ENCODE measurements at regions not wholly inside any gene's neighbourhood (a gene's known extent, or its start where the extent isn't known, plus 50 kb on each side); places are given as distances from the start of the nearest gene placed in this dataset.
"Not testable (repeated sequence)": the region's sequence is repeated elsewhere in the genome, so short reads cannot be mapped to it uniquely, and the experiment has no call there.

DNA sequence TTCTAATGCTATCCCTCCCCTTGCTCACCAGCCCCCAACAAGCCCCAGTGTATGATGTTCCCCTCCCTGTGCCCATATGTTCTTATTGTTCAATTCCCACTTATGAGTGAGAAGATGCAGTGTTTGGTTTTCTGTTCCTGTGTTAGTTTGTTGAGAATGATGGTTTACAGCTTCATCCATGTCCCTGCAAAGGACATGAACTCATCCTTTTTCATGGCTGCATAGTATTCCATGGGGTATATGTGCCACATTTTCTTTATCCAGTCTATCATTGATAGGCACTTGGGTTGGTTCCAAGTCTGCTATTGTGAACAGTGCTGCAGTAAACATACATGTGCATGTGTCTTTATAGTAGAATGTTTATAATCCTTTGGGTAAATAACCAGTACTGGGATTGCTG lies 480.2 kb upstream of the PTCHD4 start:
- H3K4me1 ChIP-seq (ENCODE audit: control insufficient read depth, insufficient read depth, low read length); H3K27me3 ChIP-seq (ENCODE audit: control insufficient read depth, insufficient read depth, low read length); H3K9ac ChIP-seq (ENCODE audit: low read depth, low read length); H3K9me3 ChIP-seq (ENCODE audit: control insufficient read depth, insufficient read depth, low read length); H3K27ac ChIP-seq (ENCODE audit: low read depth, low read length); H3K36me3 ChIP-seq (ENCODE audit: control insufficient read depth, insufficient read depth, low read length); H3K4me3 ChIP-seq (ENCODE audit: low read depth, low read length): not testable (repeated sequence)

DNA sequence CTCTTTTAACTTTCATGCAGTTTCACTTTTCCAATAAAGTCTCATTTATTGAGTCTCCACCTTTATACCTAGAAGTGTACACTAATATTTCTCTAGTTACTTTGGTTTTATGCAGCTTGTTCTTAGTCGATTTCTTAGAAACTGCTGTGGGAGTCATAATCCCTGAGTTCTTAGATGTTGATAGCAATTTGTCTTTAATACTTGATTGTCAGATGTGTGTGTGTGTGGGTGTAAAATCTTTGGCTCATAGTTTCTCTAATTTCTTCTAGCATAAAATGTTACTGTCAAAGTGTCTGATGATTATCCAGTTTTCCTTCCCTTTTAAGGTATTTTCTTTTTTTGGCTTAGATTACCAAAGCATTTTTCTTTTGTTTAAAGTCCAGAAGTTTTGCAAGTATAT lies 473.8 kb upstream of the PTCHD4 start:
- Histone ChIP-seq H3K9ac (ENCODE audit: low read depth, low read length) (no peak overlapping the region), H3K9me3 (ENCODE audit: control insufficient read depth, insufficient read depth, low read length) (no peaks in the 10 kb centered on the region), H3K4me1 (ENCODE audit: control insufficient read depth, insufficient read depth, low read length) (no peaks in the 10 kb centered on the region), H3K27ac (ENCODE audit: low read depth, low read length) (no peak overlapping the region), H3K4me3 (ENCODE audit: low read depth, low read length) (no peak overlapping the region), H3K27me3 (ENCODE audit: control insufficient read depth, insufficient read depth, low read length) (no peaks in the 10 kb centered on the region), H3K36me3 (ENCODE audit: control insufficient read depth, insufficient read depth, low read length) (no peaks in the 10 kb centered on the region)

DNA sequence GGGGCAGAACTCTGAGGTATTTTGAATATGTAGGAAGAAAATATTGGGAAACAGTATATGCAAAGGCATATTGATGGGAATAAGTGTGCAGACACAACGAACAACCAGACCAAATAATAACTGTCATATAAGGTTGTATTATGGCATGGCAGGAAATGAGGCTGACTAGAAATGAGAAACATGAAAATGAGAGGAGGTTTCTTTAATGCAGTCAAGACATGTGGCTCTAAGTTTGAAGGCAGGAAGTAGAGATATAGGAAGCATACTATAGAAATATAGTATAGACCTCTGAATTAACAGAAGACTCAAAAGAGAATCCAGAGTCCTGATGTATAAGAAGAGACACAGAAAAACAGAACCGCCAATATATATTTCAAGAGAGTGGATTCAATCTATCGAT lies 459.7 kb upstream of the PTCHD4 start:
- peaks cover 20% of the 10 kb centered on the region for H3K4me1 ChIP-seq (ENCODE audit: control insufficient read depth, insufficient read depth, low read length)
- H3K9ac ChIP-seq (ENCODE audit: low read depth, low read length): no peak overlapping the region
- H3K9me3 ChIP-seq (ENCODE audit: control insufficient read depth, insufficient read depth, low read length): no peaks in the 10 kb centered on the region

DNA sequence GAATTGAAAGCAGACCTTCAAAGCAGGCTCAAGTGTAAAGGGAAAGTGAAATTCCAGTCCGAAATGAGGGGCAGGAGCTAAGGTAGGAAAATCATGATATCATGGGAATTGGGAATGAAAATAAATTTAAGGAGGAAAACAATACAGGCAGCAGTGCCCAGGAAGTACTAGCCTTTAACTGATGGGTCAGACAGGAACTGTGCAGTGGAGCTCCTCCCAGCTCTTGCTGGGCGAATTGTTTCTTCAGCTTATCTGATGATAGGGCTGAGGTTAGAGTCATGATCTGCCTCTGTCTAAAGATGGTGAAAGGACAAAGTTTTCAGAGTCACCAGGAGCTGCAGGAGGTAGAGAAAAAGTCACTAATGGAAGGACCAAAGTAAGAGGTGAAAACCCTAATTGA lies 457.9 kb upstream of the PTCHD4 start:
- no peak overlapping the region for H3K27ac ChIP-seq (ENCODE audit: low read depth, low read length)
- no peak overlapping the region for H3K4me3 ChIP-seq (ENCODE audit: low read depth, low read length)
- no peaks in the 10 kb centered on the region for H3K27me3 ChIP-seq (ENCODE audit: control insufficient read depth, insufficient read depth, low read length)
- peaks cover 29% of the 10 kb centered on the region for H3K4me1 ChIP-seq (ENCODE audit: control insufficient read depth, insufficient read depth, low read length)
- H3K36me3 ChIP-seq (ENCODE audit: control insufficient read depth, insufficient read depth, low read length): no peaks in the 10 kb centered on the region
- H3K9ac ChIP-seq (ENCODE audit: low read depth, low read length): no peak overlapping the region
- no peaks in the 10 kb centered on the region for H3K9me3 ChIP-seq (ENCODE audit: control insufficient read depth, insufficient read depth, low read length)

More for the DNA sequence above, 459.7 kb upstream of the PTCHD4 start:
- H3K27ac ChIP-seq (ENCODE audit: low read depth, low read length): no peak overlapping the region
- H3K27me3 ChIP-seq (ENCODE audit: control insufficient read depth, insufficient read depth, low read length): no peaks in the 10 kb centered on the region
- H3K4me3 ChIP-seq (ENCODE audit: low read depth, low read length): no peak overlapping the region
- H3K36me3 ChIP-seq (ENCODE audit: control insufficient read depth, insufficient read depth, low read length): no peaks in the 10 kb centered on the region

DNA sequence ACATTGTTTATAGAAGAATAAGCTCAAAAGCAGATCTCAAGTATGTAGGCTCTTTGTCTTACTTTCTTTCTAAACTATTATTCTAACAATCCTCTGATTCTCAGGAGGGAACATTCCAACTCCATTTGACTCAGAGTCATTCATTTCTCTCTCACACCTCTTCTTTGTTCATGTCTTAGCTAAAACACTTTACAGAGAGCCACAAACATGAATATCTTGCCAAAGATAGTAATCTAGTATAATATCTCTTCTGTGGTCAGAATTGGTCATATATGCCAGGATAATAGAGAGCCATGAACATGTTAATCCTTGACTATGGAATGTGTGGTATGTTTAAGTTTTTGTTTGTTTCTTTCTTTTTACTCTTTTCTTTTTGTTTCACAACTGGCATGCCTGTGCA lies 456.0 kb upstream of the PTCHD4 start:
- no peaks in the 10 kb centered on the region for H3K27me3 ChIP-seq (ENCODE audit: control insufficient read depth, insufficient read depth, low read length)
- peak overlapping the region; percentile 75 for H3K27ac ChIP-seq (ENCODE audit: low read depth, low read length)
- H3K9ac ChIP-seq (ENCODE audit: low read depth, low read length): no peak overlapping the region
- H3K36me3 ChIP-seq (ENCODE audit: control insufficient read depth, insufficient read depth, low read length): no peaks in the 10 kb centered on the region
- no peaks in the 10 kb centered on the region for H3K9me3 ChIP-seq (ENCODE audit: control insufficient read depth, insufficient read depth, low read length)
- no peak overlapping the region for H3K4me3 ChIP-seq (ENCODE audit: low read depth, low read length)
- H3K4me1 ChIP-seq (ENCODE audit: control insufficient read depth, insufficient read depth, low read length): peaks cover 34% of the 10 kb centered on the region

DNA sequence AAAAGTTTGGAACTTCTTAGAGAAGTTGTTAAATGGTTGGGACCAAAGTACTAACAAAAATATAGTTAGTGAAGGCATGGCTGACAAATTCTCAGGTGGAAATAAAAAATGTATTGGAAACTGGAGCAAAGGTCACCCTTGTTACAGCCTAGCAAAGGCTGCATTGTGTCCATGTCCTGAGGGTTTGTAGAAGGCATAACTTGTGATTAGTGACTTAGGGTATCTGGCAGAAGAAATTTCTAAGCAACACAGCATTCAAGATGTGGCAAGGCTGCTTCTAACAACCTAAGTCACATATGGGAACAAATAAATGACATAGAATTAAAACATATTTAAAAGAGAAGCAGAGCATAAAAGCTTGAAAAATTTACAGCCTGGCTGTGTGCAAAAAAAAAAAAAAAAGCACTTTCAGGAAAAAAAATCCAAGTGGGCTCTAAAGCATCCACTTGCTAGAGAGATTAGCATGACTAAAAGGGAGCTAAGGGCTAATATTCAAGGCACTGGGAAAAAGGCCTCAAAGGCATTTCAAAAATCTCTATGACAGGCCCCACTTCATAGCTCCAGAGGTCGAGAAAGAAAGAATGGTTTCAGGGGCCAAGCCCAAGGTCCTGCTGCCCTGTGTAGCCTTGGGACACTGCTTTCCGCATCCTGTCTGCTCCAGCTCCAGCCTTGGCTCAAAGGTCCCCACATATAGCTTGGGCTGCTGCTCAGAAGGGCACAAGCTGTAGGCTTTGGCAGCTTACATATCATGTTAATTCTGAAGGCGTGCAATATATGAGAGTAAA lies 453.2 kb upstream of the PTCHD4 start:
- Histone ChIP-seq H3K4me1 (ENCODE audit: control insufficient read depth, insufficient read depth, low read length) (peaks cover 34% of the 10 kb centered on the region), H3K27ac (ENCODE audit: low read depth, low read length) (peak overlapping the region; percentile 37)

DNA sequence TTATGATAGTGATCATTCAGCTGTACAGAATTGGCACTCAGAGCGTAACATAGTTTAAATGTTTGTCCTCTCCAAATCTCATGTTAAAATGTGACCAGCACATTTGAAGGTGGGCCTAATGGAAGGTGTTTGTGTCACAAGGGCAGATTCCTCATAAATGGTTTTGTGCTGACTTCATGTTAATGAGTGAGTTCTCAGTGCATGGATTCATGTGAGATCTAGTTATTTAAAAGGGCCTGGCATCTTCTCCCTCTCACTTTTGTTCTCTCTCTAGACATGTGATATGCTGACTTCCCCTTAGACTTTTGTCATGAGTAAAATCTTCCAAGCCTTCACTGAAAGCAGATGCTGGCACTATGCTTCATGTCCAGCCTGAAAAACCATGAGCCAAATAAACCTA lies 452.4 kb upstream of the PTCHD4 start:
- no peaks in the 10 kb centered on the region for H3K36me3 ChIP-seq (ENCODE audit: control insufficient read depth, insufficient read depth, low read length)
- peaks cover 27% of the 10 kb centered on the region for H3K4me1 ChIP-seq (ENCODE audit: control insufficient read depth, insufficient read depth, low read length)

More for the DNA sequence above, 453.2 kb upstream of the PTCHD4 start:
- no peaks in the 10 kb centered on the region for H3K27me3 ChIP-seq (ENCODE audit: control insufficient read depth, insufficient read depth, low read length)
- no peaks in the 10 kb centered on the region for H3K36me3 ChIP-seq (ENCODE audit: control insufficient read depth, insufficient read depth, low read length)
- H3K9me3 ChIP-seq (ENCODE audit: control insufficient read depth, insufficient read depth, low read length): no peaks in the 10 kb centered on the region
- H3K9ac ChIP-seq (ENCODE audit: low read depth, low read length): no peak overlapping the region
- H3K4me3 ChIP-seq (ENCODE audit: low read depth, low read length): no peak overlapping the region; the same call in 1 of the 2 replicates

DNA sequence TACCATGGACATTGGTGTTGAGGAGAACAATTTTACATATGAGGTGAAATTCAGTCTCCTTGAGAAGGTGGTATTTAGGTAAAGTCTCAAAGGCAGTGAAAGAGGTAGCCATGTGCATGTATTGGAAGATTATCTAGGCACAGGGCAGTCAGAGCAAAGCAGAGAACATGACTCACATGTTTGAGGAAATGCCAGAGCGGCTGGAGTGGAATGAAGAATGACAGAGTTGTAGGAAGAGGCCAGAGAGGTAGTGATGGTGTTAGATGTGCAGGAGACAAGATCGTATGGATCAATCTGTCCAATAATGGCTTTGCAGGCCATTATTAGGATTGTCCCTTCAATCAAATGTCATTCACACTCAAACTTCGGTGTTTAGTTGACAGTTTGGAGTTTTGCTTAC lies 449.4 kb upstream of the PTCHD4 start:
- Histone ChIP-seq H3K4me1 (ENCODE audit: control insufficient read depth, insufficient read depth, low read length) (peaks cover 14% of the 10 kb centered on the region), H3K9ac (ENCODE audit: low read depth, low read length) (no peak overlapping the region)

More for the DNA sequence above, 452.4 kb upstream of the PTCHD4 start:
- Histone ChIP-seq H3K9ac (ENCODE audit: low read depth, low read length) (no peak overlapping the region), H3K27me3 (ENCODE audit: control insufficient read depth, insufficient read depth, low read length) (no peaks in the 10 kb centered on the region), H3K27ac (ENCODE audit: low read depth, low read length) (no peak overlapping the region), H3K4me3 (ENCODE audit: low read depth, low read length) (no peak overlapping the region; the same call in 1 of the 2 replicates), H3K9me3 (ENCODE audit: control insufficient read depth, insufficient read depth, low read length) (no peaks in the 10 kb centered on the region)

DNA sequence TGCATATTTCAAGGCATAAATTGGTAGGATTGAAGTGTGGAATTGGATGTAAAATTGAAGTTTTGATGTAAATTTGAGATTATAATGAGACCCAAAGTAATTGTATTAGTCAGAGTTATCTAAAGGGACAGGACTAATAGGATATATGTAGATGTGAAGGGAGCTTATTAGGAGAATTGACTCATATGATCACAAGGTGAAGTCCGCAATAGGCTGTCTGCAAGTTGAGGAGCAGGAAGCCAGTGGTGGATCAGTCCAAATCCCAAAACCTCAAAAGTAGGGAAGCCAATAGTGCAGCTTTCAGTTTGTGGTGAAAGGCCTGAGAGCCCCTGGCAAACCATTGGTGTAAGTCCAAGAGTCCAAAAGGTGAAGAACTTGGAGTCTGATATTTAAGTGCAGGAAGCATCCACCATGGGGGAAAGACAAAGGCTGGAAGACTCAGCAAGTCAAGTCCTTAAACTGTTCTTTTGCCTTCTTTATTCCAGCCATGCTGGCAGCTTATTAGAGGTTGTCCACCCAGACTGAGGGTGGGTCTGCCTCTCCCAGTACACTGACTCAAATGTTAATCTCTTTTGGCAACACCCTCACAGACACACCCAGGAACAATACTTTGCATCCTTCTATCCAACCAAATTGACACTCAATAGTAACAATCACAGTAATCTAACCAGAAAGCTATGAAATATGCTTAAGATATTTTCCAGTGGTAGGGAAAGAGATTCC lies 442.6 kb upstream of the PTCHD4 start:
- H3K9me3 ChIP-seq (ENCODE audit: control insufficient read depth, insufficient read depth, low read length): no peaks in the 10 kb centered on the region
- no peaks in the 10 kb centered on the region for H3K27me3 ChIP-seq (ENCODE audit: control insufficient read depth, insufficient read depth, low read length)
- no peaks in the 10 kb centered on the region for H3K36me3 ChIP-seq (ENCODE audit: control insufficient read depth, insufficient read depth, low read length)
- H3K27ac ChIP-seq (ENCODE audit: low read depth, low read length): no peak overlapping the region
- H3K9ac ChIP-seq (ENCODE audit: low read depth, low read length): no peak overlapping the region
- no peaks in the 10 kb centered on the region for H3K4me1 ChIP-seq (ENCODE audit: control insufficient read depth, insufficient read depth, low read length)
- no peak overlapping the region for H3K4me3 ChIP-seq (ENCODE audit: low read depth, low read length)

More for the DNA sequence above, 449.4 kb upstream of the PTCHD4 start:
- no peaks in the 10 kb centered on the region for H3K9me3 ChIP-seq (ENCODE audit: control insufficient read depth, insufficient read depth, low read length)
- no peaks in the 10 kb centered on the region for H3K36me3 ChIP-seq (ENCODE audit: control insufficient read depth, insufficient read depth, low read length)
- H3K27ac ChIP-seq (ENCODE audit: low read depth, low read length): no peak overlapping the region
- no peak overlapping the region for H3K4me3 ChIP-seq (ENCODE audit: low read depth, low read length)
- no peaks in the 10 kb centered on the region for H3K27me3 ChIP-seq (ENCODE audit: control insufficient read depth, insufficient read depth, low read length)

DNA sequence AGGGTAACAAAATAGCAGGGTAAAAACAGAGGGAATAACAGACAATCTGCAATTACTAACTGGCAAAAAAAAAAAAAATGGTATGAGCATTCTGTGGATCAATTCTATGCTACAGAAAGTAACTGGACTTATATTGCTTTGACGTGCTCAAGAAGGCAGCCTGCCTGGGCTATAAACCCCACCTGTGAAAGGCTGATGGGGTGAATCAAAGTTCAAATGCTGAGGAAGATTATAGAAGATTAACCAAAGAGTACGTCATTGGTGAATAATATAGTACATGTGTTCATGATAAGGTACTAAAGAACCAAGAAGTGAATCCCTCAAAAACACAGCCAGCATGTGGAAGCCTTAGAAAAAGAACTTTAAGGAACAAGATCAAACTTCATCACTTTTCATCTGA lies 441.9 kb upstream of the PTCHD4 start:
- Histone ChIP-seq H3K27me3 (ENCODE audit: control insufficient read depth, insufficient read depth, low read length) (no peaks in the 10 kb centered on the region), H3K9me3 (ENCODE audit: control insufficient read depth, insufficient read depth, low read length) (no peaks in the 10 kb centered on the region), H3K36me3 (ENCODE audit: control insufficient read depth, insufficient read depth, low read length) (no peaks in the 10 kb centered on the region), H3K4me3 (ENCODE audit: low read depth, low read length) (no peak overlapping the region), H3K27ac (ENCODE audit: low read depth, low read length) (no peak overlapping the region), H3K9ac (ENCODE audit: low read depth, low read length) (no peak overlapping the region), H3K4me1 (ENCODE audit: control insufficient read depth, insufficient read depth, low read length) (no peaks in the 10 kb centered on the region)

DNA sequence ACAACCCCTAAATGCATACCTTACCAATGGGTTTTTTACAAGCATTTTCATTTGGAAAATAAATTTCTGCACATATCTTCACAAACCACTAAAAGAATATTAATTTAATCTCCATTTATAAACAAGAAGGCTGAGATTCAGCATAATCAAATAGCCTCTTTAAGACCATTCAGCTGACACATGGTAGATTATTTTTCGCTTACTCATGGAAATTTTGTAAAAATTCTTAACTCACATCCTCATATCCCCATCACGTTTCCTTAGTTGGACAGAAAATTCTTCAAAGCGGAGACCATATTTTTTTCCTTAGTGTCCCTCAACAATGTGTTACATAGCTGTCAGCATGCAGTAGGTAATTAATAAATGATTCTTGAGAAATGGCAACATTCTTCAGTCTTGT lies 439.6 kb upstream of the PTCHD4 start:
- no peak overlapping the region for H3K9ac ChIP-seq (ENCODE audit: low read depth, low read length)
- H3K27me3 ChIP-seq (ENCODE audit: control insufficient read depth, insufficient read depth, low read length): no peaks in the 10 kb centered on the region
- no peaks in the 10 kb centered on the region for H3K9me3 ChIP-seq (ENCODE audit: control insufficient read depth, insufficient read depth, low read length)
- no peak overlapping the region for H3K4me3 ChIP-seq (ENCODE audit: low read depth, low read length)
- no peaks in the 10 kb centered on the region for H3K4me1 ChIP-seq (ENCODE audit: control insufficient read depth, insufficient read depth, low read length)
- no peaks in the 10 kb centered on the region for H3K36me3 ChIP-seq (ENCODE audit: control insufficient read depth, insufficient read depth, low read length)
- H3K27ac ChIP-seq (ENCODE audit: low read depth, low read length): no peak overlapping the region

All from HUES48 (cell line).